Suprapubic skin (tissue), 4 donors: ENCODE measurements at regions not wholly inside any gene's neighbourhood (a gene's known extent, or its start where the extent isn't known, plus 50 kb on each side); places are given as distances from the start of the nearest gene placed in this dataset.

Experiments
- DNase-seq, 2 donors: peaks; one replicate each; pipeline ENCODE4 v3.0.0-alpha.2; 2019; ENCODE audit warnings: low spot score in 2 of 2
- H3K27ac ChIP-seq: fragments of 200-600 bp; sonication (generic); one replicate; pipeline ENCODE4 v1.5.1; 2019
- H3K27me3 ChIP-seq: fragments of 200-600 bp; sonication (generic); one replicate; pipeline ENCODE4 v1.5.1; 2019
- H3K36me3 ChIP-seq: fragments of 200-600 bp; sonication (generic); one replicate; pipeline ENCODE4 v1.5.1; 2019
- H3K4me1 ChIP-seq: fragments of 200-600 bp; sonication (generic); one replicate; pipeline ENCODE4 v1.5.1; 2019
- H3K4me3 ChIP-seq: fragments of 200-600 bp; sonication (generic); one replicate; pipeline ENCODE4 v1.5.1; 2019; ENCODE audit warnings: mild to moderate bottlenecking
- H3K9me3 ChIP-seq: fragments of 200-600 bp; sonication (generic); one replicate; pipeline ENCODE4 v1.5.1; 2019
- CTCF ChIP-seq, 2 donors: fragments of 200-600 bp in 1 of 2; fragments of 450-650 bp in 1 of 2; sonication (generic) in 1 of 2; IDR thresholded peaks; one replicate each; pipeline ENCODE4 v1.5.1; 2016 to 2019; ENCODE audit warnings: antibody characterized with exemption in 2 of 2, mild to moderate bottlenecking in 1 of 2, moderate library complexity in 1 of 2
- EP300 ChIP-seq: sonication (generic); formaldehyde crosslinking; IDR thresholded peaks from one replicate; pipeline ENCODE4 v1.6.1; 2017; ENCODE audit warnings: antibody characterized with exemption
- POLR2A ChIP-seq, 2 donors: fragments of 450-650 bp; IDR thresholded peaks; one replicate each; pipeline ENCODE4 v1.6.1; 2017; ENCODE audit warnings: antibody characterized with exemption in 2 of 2, mild to moderate bottlenecking in 2 of 2, moderate library complexity in 2 of 2
- POLR2AphosphoS5 ChIP-seq, 3 donors: sonication (generic); formaldehyde crosslinking; IDR thresholded peaks; one replicate each; pipeline ENCODE4 v1.6.1; 2017; ENCODE audit warnings: antibody characterized with exemption in 3 of 3
- WGBS: methylation state at CpG from one replicate; pipeline ENCODE4 v1.1.5; 2018; 5-methylcytosine and 5-hydroxymethylcytosine counted together

GRCh38 chr11:112810951-112811350, 150.3 kb upstream of the NCAM1 start:
- WGBS = 38% methylated on average over 2 of the region's 2 CpGs
- H3K9me3 ChIP-seq = no peaks in the 10 kb centered on the region
- no peaks in the 10 kb centered on the region for H3K27me3 ChIP-seq
- no peak overlapping the region for H3K4me3 ChIP-seq
- no peaks in the 10 kb centered on the region for H3K4me1 ChIP-seq
- H3K36me3 ChIP-seq = no peaks in the 10 kb centered on the region
- no peak for DNase-seq
- H3K27ac ChIP-seq = no peak overlapping the region
- TF ChIP-seq POLR2AphosphoS5 (IDR thresholded peaks at IDR 0.05) = no peak
- no peak for TF ChIP-seq CTCF (IDR thresholded peaks at IDR 0.05)
- TF ChIP-seq POLR2A (IDR thresholded peaks at IDR 0.05) = no peak
- no peak for TF ChIP-seq EP300

- TF ChIP-seq EP300 (no peak), CTCF (IDR thresholded peaks at IDR 0.05) (no peak), POLR2A (IDR thresholded peaks at IDR 0.05) (no peak), POLR2AphosphoS5 (IDR thresholded peaks at IDR 0.05) (no peak)
- Histone ChIP-seq H3K27me3 (no peaks in the 10 kb centered on the region), H3K9me3 (no peaks in the 10 kb centered on the region), H3K4me3 (no peak overlapping the region), H3K36me3 (no peaks in the 10 kb centered on the region), H3K4me1 (no peaks in the 10 kb centered on the region), H3K27ac (no peak overlapping the region)
- WGBS = 73% methylated on average over 4 of the region's 4 CpGs
- no peak for DNase-seq
Measured at GRCh38 chr11:112811783-112812182, 149.4 kb upstream of the NCAM1 start.

GRCh38 chr11:112812729-112813128, 148.5 kb upstream of the NCAM1 start:
- no peaks in the 10 kb centered on the region for H3K36me3 ChIP-seq
- H3K27ac ChIP-seq = no peak overlapping the region
- no peak for TF ChIP-seq CTCF (IDR thresholded peaks at IDR 0.05)
- TF ChIP-seq POLR2A (IDR thresholded peaks at IDR 0.05) = no peak
- TF ChIP-seq EP300 = no peak
- TF ChIP-seq POLR2AphosphoS5 (IDR thresholded peaks at IDR 0.05) = no peak
- DNase-seq = no peak
- no peak overlapping the region for H3K4me3 ChIP-seq
- 43% methylated on average over 2 of the region's 2 CpGs for WGBS
- no peaks in the 10 kb centered on the region for H3K9me3 ChIP-seq
- H3K4me1 ChIP-seq = no peaks in the 10 kb centered on the region
- H3K27me3 ChIP-seq = no peaks in the 10 kb centered on the region

- Histone ChIP-seq H3K36me3 (no peaks in the 10 kb centered on the region), H3K4me1 (no peaks in the 10 kb centered on the region), H3K27me3 (no peaks in the 10 kb centered on the region), H3K9me3 (no peaks in the 10 kb centered on the region), H3K27ac (no peak overlapping the region), H3K4me3 (no peak overlapping the region)
- 82% methylated on average over 4 of the region's 4 CpGs for WGBS
- DNase-seq = no peak
- TF ChIP-seq POLR2A (IDR thresholded peaks at IDR 0.05) = no peak
- TF ChIP-seq CTCF (IDR thresholded peaks at IDR 0.05) = no peak
- TF ChIP-seq EP300 = no peak
Measured at GRCh38 chr11:112814168-112814567, 147.1 kb upstream of the NCAM1 start.

- 91% methylated on average over 3 of the region's 3 CpGs for WGBS
- TF ChIP-seq EP300 (no peak), CTCF (IDR thresholded peaks at IDR 0.05) (no peak), POLR2AphosphoS5 (IDR thresholded peaks at IDR 0.05) (no peak), POLR2A (IDR thresholded peaks at IDR 0.05) (no peak)
Measured at GRCh38 chr11:112817376-112817775, 143.8 kb upstream of the NCAM1 start.

More at GRCh38 chr11:112817376-112817775, 143.8 kb upstream of the NCAM1 start:
- H3K27me3 ChIP-seq = no peaks in the 10 kb centered on the region
- DNase-seq = peak in 1 of 2 donors; percentile 15
- H3K27ac ChIP-seq = no peak overlapping the region
- H3K4me3 ChIP-seq = no peak overlapping the region
- no peaks in the 10 kb centered on the region for H3K4me1 ChIP-seq
- H3K36me3 ChIP-seq = no peaks in the 10 kb centered on the region
- no peaks in the 10 kb centered on the region for H3K9me3 ChIP-seq
